Left ventricle myocardium superior (tissue), 1 donor: ENCODE measurements at regions not wholly inside any gene's neighbourhood (a gene's known extent, or its start where the extent isn't known, plus 50 kb on each side); places are given as distances from the start of the nearest gene placed in this dataset.

Source experiments
- ATAC-seq: fragments of 200-7000 bp; cut with Tn5 transposase; one replicate; pipeline ENCODE4 v1.9.1; 2020; ENCODE audit warnings: mild to moderate bottlenecking, moderate library complexity
- DNase-seq: peaks from one replicate; pipeline ENCODE4 v3.0.0-alpha.2; 2020
- intact Hi-C: fragments of 100-400 bp; cut with micrococcal nuclease; formaldehyde crosslinking; loops from one replicate; pipeline ENCODE4 v1.11.0; 2022
- donor health status: DM: no; HTN: yes; CAD: no; lungs with severe emphysema.

- ATAC-seq (no peak), DNase-seq (no peak)
- intact Hi-C loops, result no loop called here
These were observed 55.5 kb upstream of the LDHB start for GRCh38 chr12:21713133-21713532.

GRCh38 chr12:21710958-21711775 lies 53.5 kb upstream of the LDHB start:
- DNase-seq (no peak), ATAC-seq (peak; percentile 70)
- intact Hi-C loops, result no loop called here
